Prostate gland (tissue), 2 donors: ENCODE measurements at regions not wholly inside any gene's neighbourhood (a gene's known extent, or its start where the extent isn't known, plus 50 kb on each side); places are given as distances from the start of the nearest gene placed in this dataset.

Experiments
- DNase-seq: peaks from one replicate; pipeline ENCODE4 v3.0.0-alpha.2; 2019; ENCODE audit warnings: low spot score
- H3K27ac ChIP-seq, 2 donors: fragments of 200-600 bp; sonication (generic); 2 replicates each; pipeline ENCODE4 v1.5.1; 2017 to 2019
- H3K27me3 ChIP-seq: fragments of 200-600 bp; sonication (generic); replicated peaks from 2 replicates; pipeline ENCODE4 v1.5.1; 2019; ENCODE audit not compliant: insufficient read depth
- H3K36me3 ChIP-seq, 2 donors: fragments of 200-600 bp; sonication (generic); 1 replicate in 1 of 2; 2 replicates in 1 of 2; pipeline versions ENCODE4 v1.5.1 to v1.8.1; 2017 to 2019
- H3K4me1 ChIP-seq: fragments of 200-600 bp; sonication (generic); replicated peaks from 2 replicates; pipeline ENCODE4 v1.5.1; 2019
- H3K4me3 ChIP-seq, 2 donors: fragments of 200-600 bp; sonication (generic); 2 replicates each; pipeline ENCODE4 v1.5.1; 2017 to 2019
- H3K9me3 ChIP-seq: fragments of 200-600 bp; sonication (generic); 2 replicates; pipeline ENCODE4 v1.5.1; 2017
- CTCF ChIP-seq, 4 experiments: fragments of 200-600 bp in 2 of 4; fragments of 450-650 bp in 2 of 4; sonication (generic) in 2 of 4; IDR thresholded peaks; 1 replicate in 3 of 4; 2 replicates in 1 of 4; pipeline ENCODE4 v1.5.1; 2016 to 2019; ENCODE audit warnings: antibody characterized with exemption in 4 of 4, mild to moderate bottlenecking in 2 of 4, moderate library complexity in 2 of 4
- POLR2A ChIP-seq: fragments of 450-650 bp; IDR thresholded peaks from one replicate; pipeline ENCODE4 v1.6.1; 2016; ENCODE audit warnings: antibody characterized with exemption, mild to moderate bottlenecking
- POLR2AphosphoS5 ChIP-seq: sonication (generic); formaldehyde crosslinking; IDR thresholded peaks from one replicate; pipeline ENCODE4 v1.6.1; 2017; ENCODE audit warnings: antibody characterized with exemption
- WGBS: methylation state at CpG from one replicate; pipeline ENCODE4 v1.1.5; 2018; 5-methylcytosine and 5-hydroxymethylcytosine counted together
- intact Hi-C: fragments of 100-400 bp; cut with DNase I; formaldehyde crosslinking; loops from one replicate; pipeline ENCODE4 v1.14.2; 2022

- TF ChIP-seq CTCF (IDR thresholded peaks at IDR 0.05) (no peak), POLR2AphosphoS5 (no peak), POLR2A (no peak)
- no peaks in the 10 kb centered on the region for H3K27me3 ChIP-seq
- no peaks in the 10 kb centered on the region for H3K4me1 ChIP-seq
- 72% methylated on average over 6 of the region's 6 CpGs for WGBS
- DNase-seq: no peak
- intact Hi-C loops: no loop called here
- no peaks in the 10 kb centered on the region for H3K9me3 ChIP-seq
- no peaks in the 10 kb centered on the region for H3K36me3 ChIP-seq
- no peak overlapping the region for H3K4me3 ChIP-seq
- H3K27ac ChIP-seq: no peak overlapping the region
These were observed 105.1 kb upstream of the SCOC start for GRCh38 chr4:140268186-140268841.

- H3K4me3 ChIP-seq: no peak overlapping the region
- 76% methylated on average over 14 of the region's 14 CpGs for WGBS
- H3K36me3 ChIP-seq: no peaks in the 10 kb centered on the region
- TF ChIP-seq CTCF (IDR thresholded peaks at IDR 0.05) (no peak), POLR2A (no peak), POLR2AphosphoS5 (no peak)
- H3K27ac ChIP-seq: no peak overlapping the region
- no peak for DNase-seq
- intact Hi-C loops: no loop called here
- no peaks in the 10 kb centered on the region for H3K4me1 ChIP-seq
- no peaks in the 10 kb centered on the region for H3K9me3 ChIP-seq
- no peaks in the 10 kb centered on the region for H3K27me3 ChIP-seq
These were observed 105.9 kb upstream of the SCOC start for GRCh38 chr4:140267576-140267975.

- intact Hi-C loops: no loop called here
- Histone ChIP-seq H3K4me3 (no peak overlapping the region), H3K36me3 (no peaks in the 10 kb centered on the region), H3K27ac (no peak overlapping the region), H3K4me1 (no peaks in the 10 kb centered on the region), H3K9me3 (no peaks in the 10 kb centered on the region), H3K27me3 (no peaks in the 10 kb centered on the region)
- TF ChIP-seq CTCF (IDR thresholded peaks at IDR 0.05): no peak
- TF ChIP-seq POLR2AphosphoS5: no peak
- TF ChIP-seq POLR2A: no peak
- no peak for DNase-seq
- 89% methylated on average over 10 of the region's 10 CpGs for whole genome bisulfite sequencing
These were observed 106.4 kb upstream of the SCOC start for GRCh38 chr4:140266958-140267568.

- intact Hi-C loops: no loop called here
- H3K4me3 ChIP-seq: no peak overlapping the region
- DNase-seq: no peak
- H3K36me3 ChIP-seq: no peaks in the 10 kb centered on the region
- no peak for TF ChIP-seq CTCF (IDR thresholded peaks at IDR 0.05)
- TF ChIP-seq POLR2A: no peak
- no peak for TF ChIP-seq POLR2AphosphoS5
- no peak overlapping the region for H3K27ac ChIP-seq
- no peaks in the 10 kb centered on the region for H3K4me1 ChIP-seq
- 82% methylated on average over 5 of the region's 5 CpGs for WGBS
- H3K27me3 ChIP-seq: no peaks in the 10 kb centered on the region
- H3K9me3 ChIP-seq: no peaks in the 10 kb centered on the region
These were observed 106.2 kb upstream of the MAML3 start for GRCh38 chr4:140260227-140260626.

- H3K4me1 ChIP-seq: peaks cover 9% of the 10 kb centered on the region
- H3K27me3 ChIP-seq: no peaks in the 10 kb centered on the region
- WGBS: 96% methylated on average over 3 of the region's 3 CpGs
- no peaks in the 10 kb centered on the region for H3K36me3 ChIP-seq
- no peak for DNase-seq
- H3K27ac ChIP-seq: no peak overlapping the region
- no peak overlapping the region for H3K4me3 ChIP-seq
- no peak for TF ChIP-seq POLR2AphosphoS5
- no peak for TF ChIP-seq CTCF (IDR thresholded peaks at IDR 0.05)
- TF ChIP-seq POLR2A: no peak
- intact Hi-C loops: loop anchor here (10.0 kb wide), 2 partner anchors 66 to 344 kb away; no protein-coding TSS in a partner anchor
- no peaks in the 10 kb centered on the region for H3K9me3 ChIP-seq
These were observed 104.5 kb upstream of the MAML3 start for GRCh38 chr4:140258476-140258875.
